T-cell (primary cell): ENCODE measurements at regions not wholly inside any gene's neighbourhood (a gene's known extent, or its start where the extent isn't known, plus 50 kb on each side); places are given as distances from the start of the nearest gene placed in this dataset.
"Not testable (repeated sequence)": the region's sequence is repeated elsewhere in the genome, so short reads cannot be mapped to it uniquely, and the experiment has no call there.

Source experiments
- ATAC-seq, 4 experiments: fragments of 200-7000 bp in 3 of 4; fragments of 150-1000 bp in 1 of 4; cut with Tn5 transposase; replicated peaks in 1 of 4; 1 replicate in 3 of 4; 2 replicates in 1 of 4; pipeline ENCODE4 v1.10.0; 2021; ENCODE audit warnings: moderate library complexity in 3 of 4, mild to moderate bottlenecking in 2 of 4, moderate number of reproducible peaks in 1 of 4
- CTCF ChIA-PET, 2 donors: fragments of 300-600 bp; sonication (Branson Sonifier 250); formaldehyde crosslinking; loops; one replicate each; lab custom pipeline; 2022; ENCODE audit warnings: antibody characterized with exemption in 2 of 2; lab: Charles Lee
- POLR2A ChIA-PET, 2 donors: fragments of 300-600 bp; sonication (Branson Sonifier 250); formaldehyde crosslinking; loops; one replicate each; lab custom pipeline; 2022; ENCODE audit warnings: antibody characterized with exemption in 2 of 2; lab: Charles Lee
- DNase-seq, 35 experiments: peaks; one replicate each; pipeline versions ENCODE4 v3.0.0 to v3.0.0-alpha.2; 2013 to 2023
- H3K27ac ChIP-seq: one replicate; pipeline ENCODE4 v1.5.1; 2013; ENCODE audit warnings: low read length
- H3K27me3 ChIP-seq, 2 experiments: replicated peaks in 1 of 2; 1 replicate in 1 of 2; 2 replicates in 1 of 2; pipeline versions ENCODE4 v1.6.1 to v1.7.0; 2013; ENCODE audit warnings: low read length in 1 of 2, mixed read lengths in 1 of 2; ENCODE audit not compliant: control insufficient read depth in 2 of 2, insufficient read depth in 2 of 2; ENCODE audit errors: extremely low read depth in 1 of 2
- H3K36me3 ChIP-seq, 2 donors: 1 replicate in 1 of 2; 2 replicates in 1 of 2; pipeline versions ENCODE4 v1.6.1 to v1.7.0; 2013; ENCODE audit warnings: low read length in 1 of 2; ENCODE audit not compliant: control insufficient read depth in 2 of 2, insufficient read depth in 1 of 2; ENCODE audit errors: extremely low read depth in 1 of 2
- H3K4me1 ChIP-seq, 2 experiments: 1 replicate in 1 of 2; 2 replicates in 1 of 2; pipeline versions ENCODE4 v1.6.1 to v1.7.0; 2013; ENCODE audit warnings: low read length in 2 of 2, mixed read lengths in 1 of 2; ENCODE audit not compliant: insufficient read depth in 2 of 2, control insufficient read depth in 1 of 2; ENCODE audit errors: extremely low read depth in 1 of 2
- H3K4me3 ChIP-seq, 2 donors: 1 replicate in 1 of 2; 2 replicates in 1 of 2; pipeline versions ENCODE4 v1.5.1 to v1.7.0; 2013; ENCODE audit warnings: mild to moderate bottlenecking in 2 of 2, low read length in 1 of 2, moderate library complexity in 1 of 2; ENCODE audit not compliant: control insufficient read depth in 1 of 2; ENCODE audit errors: extremely low read depth in 1 of 2
- H3K9me3 ChIP-seq: 2 replicates; pipeline ENCODE4 v1.7.0; 2013
- H3K27ac Mint-ChIP-seq, 2 donors: one replicate each; pipeline ENCODE4 v1.8.0; 2020 to 2021; ENCODE audit warnings: mild to moderate bottlenecking in 2 of 2, mixed read lengths in 2 of 2
- H3K27me3 Mint-ChIP-seq, 2 donors: one replicate each; pipeline ENCODE4 v1.8.0; 2021 to 2022; ENCODE audit warnings: mixed read lengths in 2 of 2
- H3K36me3 Mint-ChIP-seq: one replicate; pipeline ENCODE4 v1.8.0; 2021; ENCODE audit warnings: mixed read lengths
- H3K4me1 Mint-ChIP-seq, 3 donors: one replicate each; pipeline ENCODE4 v1.8.0; 2020 to 2022; ENCODE audit warnings: mixed read lengths in 3 of 3, mild to moderate bottlenecking in 1 of 3
- H3K4me3 Mint-ChIP-seq, 3 donors: one replicate each; pipeline ENCODE4 v1.8.0; 2020 to 2022; ENCODE audit warnings: mild to moderate bottlenecking in 3 of 3, mixed read lengths in 3 of 3, moderate library complexity in 3 of 3
- H3K9me3 Mint-ChIP-seq, 3 donors: one replicate each; pipeline ENCODE4 v1.8.0; 2020 to 2022; ENCODE audit warnings: mixed read lengths in 3 of 3
- WGBS: methylation state at CpG from one replicate; pipeline ENCODE4 v1.1.5; 2013; ENCODE audit warnings: missing lambda C conversion rate; ENCODE audit not compliant: insufficient coverage; 5-methylcytosine and 5-hydroxymethylcytosine counted together

GRCh38 chr5:167363065-167363464, 928.4 kb upstream of the WWC1 start:
- H3K4me3 Mint-ChIP-seq, result no peak overlapping the region
- CTCF ChIA-PET, result no interaction called here
- WGBS, result no CpG with 5 or more reads among the region's 2 CpGs

GRCh38 chr5:167375125-167375524, 916.3 kb upstream of the WWC1 start:
- no peaks in the 10 kb centered on the region for H3K4me1 Mint-ChIP-seq
- H3K27me3 Mint-ChIP-seq, result no peaks in the 10 kb centered on the region
- DNase-seq (peak in 1 of 35 experiments; percentile 0), ATAC-seq (no peak)
- no peaks in the 10 kb centered on the region for H3K27me3 ChIP-seq
- no peak overlapping the region for H3K27ac ChIP-seq
- WGBS, result 91% methylated on average over 14 of the region's 17 CpGs
- no peaks in the 10 kb centered on the region for H3K36me3 Mint-ChIP-seq
- H3K27ac Mint-ChIP-seq, result no peak overlapping the region
- H3K4me3 Mint-ChIP-seq, result no peak overlapping the region
- CTCF ChIA-PET, result no interaction called here
- no peaks in the 10 kb centered on the region for H3K9me3 ChIP-seq
- H3K9me3 Mint-ChIP-seq, result peaks cover 3 to 17% (median 3%) of the 10 kb centered on the region in 3 donors
- POLR2A ChIA-PET, result no interaction called here
- H3K4me1 ChIP-seq, result no peaks in the 10 kb centered on the region
- H3K4me3 ChIP-seq, result no peak overlapping the region
- no peaks in the 10 kb centered on the region for H3K36me3 ChIP-seq

More at GRCh38 chr5:167363065-167363464, 928.4 kb upstream of the WWC1 start:
- Histone ChIP-seq H3K27ac (no peak overlapping the region), H3K27me3 (no peaks in the 10 kb centered on the region), H3K4me3 (no peak overlapping the region), H3K36me3 (no peaks in the 10 kb centered on the region), H3K9me3 (no peaks in the 10 kb centered on the region), H3K4me1 (no peaks in the 10 kb centered on the region)
- peaks cover 7 to 16% (median 15%) of the 10 kb centered on the region in 3 donors for H3K9me3 Mint-ChIP-seq
- POLR2A ChIA-PET, result no interaction called here
- DNase-seq, result no peak
- H3K36me3 Mint-ChIP-seq, result no peaks in the 10 kb centered on the region
- H3K27ac Mint-ChIP-seq, result no peak overlapping the region
- H3K27me3 Mint-ChIP-seq, result no peaks in the 10 kb centered on the region
- ATAC-seq, result no peak
- H3K4me1 Mint-ChIP-seq, result no peaks in the 10 kb centered on the region

- Mint-ChIP-seq H3K27ac (no peak overlapping the region), H3K4me3 (no peak overlapping the region), H3K9me3 (peaks cover 9 to 17% (median 9%) of the 10 kb centered on the region in 3 donors), H3K4me1 (no peaks in the 10 kb centered on the region), H3K36me3 (no peaks in the 10 kb centered on the region), H3K27me3 (no peaks in the 10 kb centered on the region)
- no peaks in the 10 kb centered on the region for H3K9me3 ChIP-seq
- ChIA-PET POLR2A (no interaction called here), CTCF (interaction anchor here in 1 of 2 donors (0.7 kb wide), 1 partner anchor 78 kb away, joined by 5 read pairs; no protein-coding TSS in a partner anchor)
- no peak for DNase-seq
- ATAC-seq, result no peak
- H3K27me3 ChIP-seq, result no peaks in the 10 kb centered on the region
- H3K4me1 ChIP-seq, result no peaks in the 10 kb centered on the region
- H3K27ac ChIP-seq, result no peak overlapping the region
- no peaks in the 10 kb centered on the region for H3K36me3 ChIP-seq
- no peak overlapping the region for H3K4me3 ChIP-seq
- 79% methylated on average over 3 of the region's 9 CpGs for WGBS
Measured at GRCh38 chr5:167378894-167379723, 912.3 kb upstream of the WWC1 start.

- Mint-ChIP-seq H3K27ac (no peak overlapping the region), H3K9me3 (peaks cover 7 to 9% (median 7%) of the 10 kb centered on the region in 3 donors), H3K4me1 (no peaks in the 10 kb centered on the region), H3K4me3 (no peak overlapping the region), H3K27me3 (no peaks in the 10 kb centered on the region), H3K36me3 (no peaks in the 10 kb centered on the region)
- no peaks in the 10 kb centered on the region for H3K36me3 ChIP-seq
- DNase-seq (no peak), ATAC-seq (no peak)
- WGBS, result no CpG with 5 or more reads among the region's 1 CpG
- ChIA-PET POLR2A (no interaction called here), CTCF (no interaction called here)
- no peaks in the 10 kb centered on the region for H3K4me1 ChIP-seq
- H3K4me3 ChIP-seq, result no peak overlapping the region
- no peak overlapping the region for H3K27ac ChIP-seq
- H3K9me3 ChIP-seq, result no peaks in the 10 kb centered on the region
- H3K27me3 ChIP-seq, result no peaks in the 10 kb centered on the region
Measured at GRCh38 chr5:167381457-167381856, 910.0 kb upstream of the WWC1 start.

- CTCF ChIA-PET, result no interaction called here
Measured at GRCh38 chr5:167389537-167389936, 901.9 kb upstream of the WWC1 start.

GRCh38 chr5:167391286-167391685, 900.2 kb upstream of the WWC1 start:
- H3K4me3 ChIP-seq, CTCF ChIA-PET, H3K36me3 ChIP-seq, H3K9me3 ChIP-seq, ATAC-seq, H3K36me3 Mint-ChIP-seq, POLR2A ChIA-PET, H3K4me3 Mint-ChIP-seq, H3K4me1 Mint-ChIP-seq, H3K27ac Mint-ChIP-seq, H3K27me3 ChIP-seq, H3K27ac ChIP-seq, H3K4me1 ChIP-seq, DNase-seq, H3K27me3 Mint-ChIP-seq: not testable (repeated sequence)
- peaks cover 6 to 27% (median 21%) of the 10 kb centered on the region in 3 donors for H3K9me3 Mint-ChIP-seq
- WGBS, result 50% methylated on average over 2 of the region's 4 CpGs

More at GRCh38 chr5:167389537-167389936, 901.9 kb upstream of the WWC1 start:
- H3K4me1 ChIP-seq, result no peaks in the 10 kb centered on the region
- H3K27me3 ChIP-seq, result no peaks in the 10 kb centered on the region
- no peak overlapping the region for H3K27ac Mint-ChIP-seq
- no peaks in the 10 kb centered on the region for H3K4me1 Mint-ChIP-seq
- peaks cover 2 to 20% (median 17%) of the 10 kb centered on the region in 3 donors for H3K9me3 Mint-ChIP-seq
- no peaks in the 10 kb centered on the region for H3K36me3 ChIP-seq
- no peak overlapping the region for H3K4me3 Mint-ChIP-seq
- DNase-seq (no peak), ATAC-seq (no peak)
- no peaks in the 10 kb centered on the region for H3K9me3 ChIP-seq
- H3K4me3 ChIP-seq, result no peak overlapping the region
- no peaks in the 10 kb centered on the region for H3K27me3 Mint-ChIP-seq
- POLR2A ChIA-PET, result no interaction called here
- no CpG with 5 or more reads among the region's 4 CpGs for WGBS
- H3K27ac ChIP-seq, result no peak overlapping the region
- H3K36me3 Mint-ChIP-seq, result no peaks in the 10 kb centered on the region
